HCT116 (cell line): ENCODE measurements at regions not wholly inside any gene's neighbourhood (a gene's known extent, or its start where the extent isn't known, plus 50 kb on each side); places are given as distances from the start of the nearest gene placed in this dataset.

Experiments
- ATF3 ChIP-seq: IDR thresholded peaks from 2 replicates; pipeline ENCODE4 v1.6.1; 2012
- CTCF ChIP-seq, 3 experiments: fragments of 200-600 bp in 1 of 3; sonication (generic) in 1 of 3; IDR thresholded peaks in 2 of 3; conservative IDR thresholded peaks in 1 of 3; 2 replicates each; pipeline ENCODE4 v1.5.1; 2012 to 2017; ENCODE audit warnings: low read depth in 2 of 3, low read length in 2 of 3, antibody characterized with exemption in 1 of 3, borderline replicate concordance in 1 of 3, control low read depth in 1 of 3, mild to moderate bottlenecking in 1 of 3, mixed read lengths in 1 of 3, mixed run types in 1 of 3, moderate library complexity in 1 of 3; ENCODE audit not compliant: insufficient read depth in 1 of 3
- EZH2 ChIP-seq: fragments of 200-600 bp; sonication (generic); IDR thresholded peaks from 2 replicates; pipeline ENCODE4 v1.6.1; 2017; ENCODE audit warnings: antibody characterized with exemption, mixed run types
- JUND ChIP-seq: IDR thresholded peaks from 2 replicates; pipeline ENCODE4 v1.6.1; 2012
- MAX ChIP-seq: IDR thresholded peaks from 2 replicates; pipeline ENCODE4 v1.6.1; 2012
- POLR2A ChIP-seq: IDR thresholded peaks from 2 replicates; pipeline ENCODE4 v1.7.0; 2011; ENCODE audit warnings: borderline replicate concordance; ENCODE audit not compliant: insufficient read depth, insufficient read length; ENCODE audit errors: extremely low read depth
- POLR2AphosphoS5 ChIP-seq: IDR thresholded peaks from 2 replicates; pipeline ENCODE4 v1.6.1; 2011; ENCODE audit warnings: mild to moderate bottlenecking, low read depth, low read length, moderate library complexity
- REST ChIP-seq: IDR thresholded peaks from 2 replicates; pipeline ENCODE4 v1.6.1; 2012; ENCODE audit warnings: low read depth
- YY1 ChIP-seq: IDR thresholded peaks from 2 replicates; pipeline ENCODE4 v1.6.1; 2011; ENCODE audit warnings: low read length, low read depth, moderate library complexity, mild to moderate bottlenecking; ENCODE audit not compliant: insufficient replicate concordance; ENCODE audit errors: extremely low read depth
- ZBTB33 ChIP-seq: IDR thresholded peaks from 2 replicates; pipeline ENCODE4 v1.6.1; 2011; ENCODE audit warnings: mild to moderate bottlenecking, low read length, moderate library complexity; ENCODE audit not compliant: insufficient replicate concordance; ENCODE audit errors: extremely low read depth

GRCh38 chr14:89537911-89538310, 120.9 kb upstream of the FOXN3 start:
- TF ChIP-seq POLR2A (no peak), POLR2AphosphoS5 (no peak), ZBTB33 (no peak), ATF3 (no peak), EZH2 (no peak), CTCF (IDR thresholded peaks at IDR 0.05 in 2 of 3, conservative IDR thresholded peaks at IDR 0.05 in 1 of 3; ENCODE audit: borderline replicate concordance in 1 of 3, insufficient read depth in 1 of 3, low read depth in 2 of 3, low read length in 2 of 3) (peak in 1 of 3 experiments; percentile 38; a peak in 2 of 6 replicates), MAX (no peak), YY1 (no peak), REST (no peak), JUND (no peak)
